Thyroid gland (tissue), 4 donors: ENCODE measurements at regions not wholly inside any gene's neighbourhood (a gene's known extent, or its start where the extent isn't known, plus 50 kb on each side); places are given as distances from the start of the nearest gene placed in this dataset.

Experiments
- POLR2A ChIP-seq, 2 donors: fragments of 450-650 bp; IDR thresholded peaks; one replicate each; pipeline ENCODE4 v1.6.1; 2017; ENCODE audit warnings: antibody characterized with exemption in 2 of 2, mild to moderate bottlenecking in 2 of 2, moderate library complexity in 1 of 2
- TF ChIP-seq, protein P1 (sequence below), 6 experiments: fragments of 200-600 bp in 3 of 6; fragments of 450-650 bp in 3 of 6; sonication (generic) in 3 of 6; IDR thresholded peaks; one replicate each; pipeline ENCODE4 v1.5.1; 2016 to 2019; ENCODE audit warnings: antibody characterized with exemption in 6 of 6, mild to moderate bottlenecking in 2 of 6, inconsistent platforms in 1 of 6, moderate library complexity in 1 of 6

DNA sequence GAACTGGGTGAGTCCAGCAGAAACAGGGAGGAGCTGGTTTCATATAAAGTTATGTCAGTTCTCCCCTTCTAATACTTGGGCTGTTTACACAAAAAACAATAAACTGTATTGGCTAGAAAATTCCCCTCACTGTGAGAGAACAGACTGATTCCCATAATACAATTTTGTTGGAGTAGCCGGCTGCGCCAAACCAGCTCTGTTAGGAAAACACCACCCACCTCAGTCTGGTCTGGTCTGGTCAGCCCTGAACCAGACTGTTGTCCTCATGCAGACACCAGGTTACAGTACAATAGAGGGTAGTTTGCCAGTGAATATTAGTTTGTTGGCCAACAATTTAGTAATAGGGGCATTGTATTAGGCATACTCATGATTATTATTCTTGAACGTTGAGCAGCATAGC is 356.4 kb downstream of the EFNA5 start:
- TF ChIP-seq, protein P1, sequence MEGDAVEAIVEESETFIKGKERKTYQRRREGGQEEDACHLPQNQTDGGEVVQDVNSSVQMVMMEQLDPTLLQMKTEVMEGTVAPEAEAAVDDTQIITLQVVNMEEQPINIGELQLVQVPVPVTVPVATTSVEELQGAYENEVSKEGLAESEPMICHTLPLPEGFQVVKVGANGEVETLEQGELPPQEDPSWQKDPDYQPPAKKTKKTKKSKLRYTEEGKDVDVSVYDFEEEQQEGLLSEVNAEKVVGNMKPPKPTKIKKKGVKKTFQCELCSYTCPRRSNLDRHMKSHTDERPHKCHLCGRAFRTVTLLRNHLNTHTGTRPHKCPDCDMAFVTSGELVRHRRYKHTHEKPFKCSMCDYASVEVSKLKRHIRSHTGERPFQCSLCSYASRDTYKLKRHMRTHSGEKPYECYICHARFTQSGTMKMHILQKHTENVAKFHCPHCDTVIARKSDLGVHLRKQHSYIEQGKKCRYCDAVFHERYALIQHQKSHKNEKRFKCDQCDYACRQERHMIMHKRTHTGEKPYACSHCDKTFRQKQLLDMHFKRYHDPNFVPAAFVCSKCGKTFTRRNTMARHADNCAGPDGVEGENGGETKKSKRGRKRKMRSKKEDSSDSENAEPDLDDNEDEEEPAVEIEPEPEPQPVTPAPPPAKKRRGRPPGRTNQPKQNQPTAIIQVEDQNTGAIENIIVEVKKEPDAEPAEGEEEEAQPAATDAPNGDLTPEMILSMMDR (IDR thresholded peaks at IDR 0.05), result no peak
- TF ChIP-seq POLR2A (IDR thresholded peaks at IDR 0.05), result no peak
